GM12874 (cell line): ENCODE measurements at regions not wholly inside any gene's neighbourhood (a gene's known extent, or its start where the extent isn't known, plus 50 kb on each side); places are given as distances from the start of the nearest gene placed in this dataset.

Experiments used
- CTCF ChIP-seq: IDR thresholded peaks from 2 replicates; pipeline ENCODE4 v1.5.1; 2011; ENCODE audit warnings: low read depth, mild to moderate bottlenecking, control low read depth, low read length, moderate library complexity; ENCODE audit not compliant: insufficient read depth

- no peak for TF ChIP-seq CTCF
These were observed 161.1 kb downstream of the SNAPC1 start for GRCh38 chr14:61923348-61923747.

GRCh38 chr14:61925043-61925442 lies 162.8 kb downstream of the SNAPC1 start:
- TF ChIP-seq CTCF: peak; percentile 33; the same call in 1 of the 2 replicates

GRCh38 chr14:61925732-61926435 lies 163.7 kb downstream of the SNAPC1 start:
- no peak for TF ChIP-seq CTCF

GRCh38 chr14:61927060-61927459 lies 164.8 kb downstream of the SNAPC1 start:
- TF ChIP-seq CTCF: no peak

- TF ChIP-seq CTCF: no peak
These were observed 165.3 kb downstream of the SNAPC1 start for GRCh38 chr14:61927520-61927919.

GRCh38 chr14:61928300-61928699 lies 166.1 kb downstream of the SNAPC1 start:
- TF ChIP-seq CTCF: no peak

GRCh38 chr14:61928701-61929100 lies 166.5 kb downstream of the SNAPC1 start:
- TF ChIP-seq CTCF: no peak
